ENCODE measurements at regions not wholly inside any gene's neighbourhood (a gene's known extent, or its start where the extent isn't known, plus 50 kb on each side); places are given as distances from the start of the nearest gene placed in this dataset.

GRCh38 chr2:134175834-134176233, 78.0 kb upstream of the MGAT5 start:
- dilution Hi-C loops (cut with HindIII; ENCODE audit: low sequenced_read_pairs, unreplicated experiment) = no loop called here
- peaks cover 16% of the 10 kb centered on the region for H3K4me1 ChIP-seq (ENCODE audit: control insufficient read depth, insufficient read depth, low read length)
- BruUV-seq (replicated peaks) = no TSS peak

More at GRCh38 chr2:134175834-134176233, 78.0 kb upstream of the MGAT5 start:
- H3K27me3 ChIP-seq (ENCODE audit: control insufficient read depth, insufficient read depth, low read length) = no peaks in the 10 kb centered on the region
- WGBS, 2 experiments (ENCODE audit: extremely low coverage in 2 of 2, insufficient read length in 1 of 2) = 67% methylated on average over 1 of the region's 1 CpG; no CpG with 5 or more reads in 1 of the 2 experiments
- no peak overlapping the region for H4K5ac ChIP-seq (ENCODE audit: low read depth, low read length)
- ATAC-seq (ENCODE audit: low read depth) (no peak), DNase-seq (no peak)
- H3K18ac ChIP-seq (ENCODE audit: low read depth, low read length) = no peak overlapping the region
- H2AK5ac ChIP-seq (ENCODE audit: low read depth, low read length) = no peak overlapping the region
- TF ChIP-seq MXI1 (IDR thresholded peaks at IDR 0.05; ENCODE audit: borderline replicate concordance, low read depth, low read length) = no peak
- H3K9me3 ChIP-seq (ENCODE audit: control insufficient read depth, insufficient read depth, low read length) = no peaks in the 10 kb centered on the region
- H4K91ac ChIP-seq (ENCODE audit: insufficient read depth, low read depth, low read length) = no peak overlapping the region
- no peaks in the 10 kb centered on the region; the same call in 1 of the 2 replicates for H3K36me3 ChIP-seq (ENCODE audit: control insufficient read depth, insufficient read depth, low read length)
- ChIA-PET CTCF (no interaction called here), POLR2A (ENCODE audit: unreplicated experiment) (no interaction called here)
- no peak overlapping the region for H3K56ac ChIP-seq (ENCODE audit: extremely low read depth, insufficient read depth, low read length)
- no peak overlapping the region for H3K23ac ChIP-seq (ENCODE audit: low read depth, low read length)
- no peak overlapping the region for H4K8ac ChIP-seq (ENCODE audit: low read depth in 2 of 2, low read length in 2 of 2)
- H2BK120ac ChIP-seq (ENCODE audit: low read depth, low read length) = no peak overlapping the region
- H2BK5ac ChIP-seq (ENCODE audit: low read depth, low read length, poor library complexity, severe bottlenecking) = no peak overlapping the region
- no peak overlapping the region for H3K9ac ChIP-seq (ENCODE audit: low read depth, low read length)
- no peak overlapping the region for H2BK15ac ChIP-seq (ENCODE audit: low read depth, low read length)
- no peak overlapping the region for H2BK20ac ChIP-seq (ENCODE audit: low read depth, low read length)
- no peak overlapping the region for H2AFZ ChIP-seq (replicated peaks; ENCODE audit: low read length, poor library complexity)
- H3K4ac ChIP-seq (ENCODE audit: low read depth, low read length) = no peak overlapping the region
- peaks cover 24% of the 10 kb centered on the region for H3K9me1 ChIP-seq (ENCODE audit: insufficient read depth, low read length)
- no peak overlapping the region for H3K4me2 ChIP-seq (ENCODE audit: low read depth, low read length)
- in situ Hi-C loops (cut with MboI; ENCODE audit: low sequenced_read_pairs) = no loop called here
- peaks cover 71% of the 10 kb centered on the region for H4K20me1 ChIP-seq (ENCODE audit: insufficient read depth, low read length)
- H3K27ac ChIP-seq (ENCODE audit: insufficient read depth, low read length) = no peak overlapping the region
- H3K4me3 ChIP-seq (ENCODE audit: insufficient read depth, low read depth, low read length) = no peak overlapping the region
- H3K79me1 ChIP-seq (ENCODE audit: low read depth in 1 of 2, low read length in 2 of 2) = peaks cover 49 to 93% of the 10 kb centered on the region in 2 experiments
- H2AK9ac ChIP-seq (replicated peaks; ENCODE audit: low read depth, low read length, poor library complexity) = no peak overlapping the region
- no peak overlapping the region for H3K14ac ChIP-seq (replicated peaks; ENCODE audit: low read depth, low read length)
- intact Hi-C loops (cut with micrococcal nuclease) = no loop called here
